CD14-positive monocyte (primary cell): ENCODE measurements at regions not wholly inside any gene's neighbourhood (a gene's known extent, or its start where the extent isn't known, plus 50 kb on each side); places are given as distances from the start of the nearest gene placed in this dataset.

Experiments
- DNase-seq, 3 donors: peaks; one replicate each; pipeline ENCODE4 v3.0.0-alpha.2; 2011 to 2022
- H2AFZ ChIP-seq: 2 replicates; pipeline ENCODE4 v1.6.0; 2012; ENCODE audit warnings: mild to moderate bottlenecking, low read depth, low read length, inconsistent platforms; ENCODE audit not compliant: insufficient read depth, poor library complexity, severe bottlenecking
- H3K27ac ChIP-seq, 2 donors: 1 replicate in 1 of 2; 2 replicates in 1 of 2; pipeline ENCODE4 v1.5.1; 2012 to 2013; ENCODE audit warnings: low read length in 2 of 2, control low read depth in 1 of 2, inconsistent platforms in 1 of 2, low read depth in 1 of 2, mild to moderate bottlenecking in 1 of 2
- H3K27me3 ChIP-seq, 2 donors: one replicate each; pipeline versions ENCODE4 v1.6.0 to v1.6.1; 2011 to 2013; ENCODE audit warnings: low read length in 2 of 2; ENCODE audit not compliant: control insufficient read depth in 2 of 2, insufficient read depth in 2 of 2
- H3K36me3 ChIP-seq, 2 donors: replicated peaks in 1 of 2; 1 replicate in 1 of 2; 2 replicates in 1 of 2; pipeline versions ENCODE4 v1.5.1 to v1.6.1; 2012 to 2013; ENCODE audit warnings: low read length in 2 of 2, control low read depth in 1 of 2, inconsistent platforms in 1 of 2, mild to moderate bottlenecking in 1 of 2; ENCODE audit not compliant: insufficient read depth in 2 of 2, control insufficient read depth in 1 of 2
- H3K4me1 ChIP-seq, 2 donors: 1 replicate in 1 of 2; 2 replicates in 1 of 2; pipeline versions ENCODE4 v1.5.1 to v1.6.1; 2012 to 2013; ENCODE audit warnings: low read length in 2 of 2, control low read depth in 1 of 2, inconsistent platforms in 1 of 2, mild to moderate bottlenecking in 1 of 2, moderate library complexity in 1 of 2; ENCODE audit not compliant: insufficient read depth in 2 of 2, control insufficient read depth in 1 of 2
- H3K4me2 ChIP-seq: replicated peaks from 2 replicates; pipeline ENCODE3; 2012; ENCODE audit warnings: low read length, moderate library complexity, mild to moderate bottlenecking; ENCODE audit not compliant: poor library complexity, severe bottlenecking; ENCODE audit errors: extremely low read depth
- H3K4me3 ChIP-seq, 3 experiments: fragments of 200-600 bp in 1 of 3; sonication (generic) in 1 of 3; replicated peaks in 1 of 3; 1 replicate in 2 of 3; 2 replicates in 1 of 3; pipeline ENCODE4 v1.5.1; 2011 to 2013; ENCODE audit warnings: low read length in 3 of 3, mild to moderate bottlenecking in 3 of 3, control low read depth in 2 of 3, low read depth in 2 of 3, inconsistent platforms in 1 of 3, moderate library complexity in 1 of 3
- H3K79me2 ChIP-seq: 2 replicates; pipeline ENCODE4 v1.6.0; 2012; ENCODE audit warnings: mild to moderate bottlenecking, control low read depth, inconsistent platforms, low read length, moderate library complexity; ENCODE audit not compliant: insufficient read depth
- H3K9ac ChIP-seq: 2 replicates; pipeline ENCODE4 v1.6.0; 2017; ENCODE audit warnings: low read length, mild to moderate bottlenecking; ENCODE audit not compliant: insufficient read depth, poor library complexity, severe bottlenecking
- H3K9me3 ChIP-seq, 2 donors: replicated peaks in 1 of 2; 1 replicate in 1 of 2; 2 replicates in 1 of 2; pipeline versions ENCODE4 v1.5.1 to v1.6.1; 2012 to 2013; ENCODE audit warnings: low read length in 2 of 2, control low read depth in 1 of 2; ENCODE audit not compliant: control insufficient read depth in 1 of 2, insufficient read depth in 1 of 2
- H4K20me1 ChIP-seq: 2 replicates; pipeline ENCODE4 v1.6.0; 2012; ENCODE audit warnings: mild to moderate bottlenecking, low read length, control low read depth, moderate library complexity; ENCODE audit not compliant: insufficient read depth
- H3K27ac Mint-ChIP-seq, 7 donors: one replicate each; pipeline ENCODE4 v1.8.0; 2020; ENCODE audit warnings: mild to moderate bottlenecking in 7 of 7, mixed read lengths in 7 of 7, moderate library complexity in 6 of 7, inconsistent platforms in 2 of 7
- H3K27me3 Mint-ChIP-seq, 3 donors: one replicate each; pipeline ENCODE4 v1.8.0; 2021 to 2022; ENCODE audit warnings: low read depth in 3 of 3, mild to moderate bottlenecking in 3 of 3, mixed read lengths in 3 of 3, moderate library complexity in 3 of 3, inconsistent platforms in 1 of 3
- H3K36me3 Mint-ChIP-seq, 2 donors: one replicate each; pipeline ENCODE4 v1.8.0; 2020; ENCODE audit warnings: mixed read lengths in 2 of 2, inconsistent platforms in 1 of 2, mild to moderate bottlenecking in 1 of 2
- H3K4me1 Mint-ChIP-seq: one replicate; pipeline ENCODE4 v1.8.0; 2020; ENCODE audit warnings: mild to moderate bottlenecking, mixed read lengths
- H3K4me3 Mint-ChIP-seq, 2 donors: one replicate each; pipeline ENCODE4 v1.8.0; 2020; ENCODE audit warnings: mild to moderate bottlenecking in 2 of 2, mixed read lengths in 2 of 2, moderate library complexity in 1 of 2
- H3K9me3 Mint-ChIP-seq, 7 donors: one replicate each; pipeline ENCODE4 v1.8.0; 2020 to 2022; ENCODE audit warnings: mixed read lengths in 7 of 7, mild to moderate bottlenecking in 6 of 7, moderate library complexity in 6 of 7, inconsistent platforms in 2 of 7
- WGBS: methylation state at CpG from one replicate; pipeline ENCODE4 v1.1.5; 2013; ENCODE audit warnings: missing lambda C conversion rate; ENCODE audit not compliant: insufficient coverage; 5-methylcytosine and 5-hydroxymethylcytosine counted together
- intact Hi-C, 2 donors: fragments of 100-400 bp; cut with micrococcal nuclease; formaldehyde crosslinking; loops; one replicate each; pipeline versions ENCODE4 v1.15.0 to v1.15.1; 2023
- TF ChIP-seq, protein P1 (sequence below): fragments of 200-600 bp; IDR thresholded peaks from one replicate; pipeline ENCODE4 v1.8.0; 2022; ENCODE audit warnings: antibody characterized with exemption, mild to moderate bottlenecking

GRCh38 chr14:65279510-65279909 is 133.0 kb upstream of the FUT8 start:
- Mint-ChIP-seq H3K4me3 (no peak overlapping the region), H3K27ac (no peak overlapping the region), H3K9me3 (peaks cover 6 to 17% (median 12%) of the 10 kb centered on the region in 7 donors), H3K27me3 (no peaks in the 10 kb centered on the region), H3K36me3 (no peaks in the 10 kb centered on the region), H3K4me1 (peaks cover 14% of the 10 kb centered on the region)
- H3K4me1 ChIP-seq = peaks cover 9 to 12% of the 10 kb centered on the region in 2 donors
- intact Hi-C loops = no loop called here
- no peak overlapping the region for H3K4me2 ChIP-seq
- no peak overlapping the region for H2AFZ ChIP-seq
- no peak overlapping the region for H3K4me3 ChIP-seq
- TF ChIP-seq, protein P1, sequence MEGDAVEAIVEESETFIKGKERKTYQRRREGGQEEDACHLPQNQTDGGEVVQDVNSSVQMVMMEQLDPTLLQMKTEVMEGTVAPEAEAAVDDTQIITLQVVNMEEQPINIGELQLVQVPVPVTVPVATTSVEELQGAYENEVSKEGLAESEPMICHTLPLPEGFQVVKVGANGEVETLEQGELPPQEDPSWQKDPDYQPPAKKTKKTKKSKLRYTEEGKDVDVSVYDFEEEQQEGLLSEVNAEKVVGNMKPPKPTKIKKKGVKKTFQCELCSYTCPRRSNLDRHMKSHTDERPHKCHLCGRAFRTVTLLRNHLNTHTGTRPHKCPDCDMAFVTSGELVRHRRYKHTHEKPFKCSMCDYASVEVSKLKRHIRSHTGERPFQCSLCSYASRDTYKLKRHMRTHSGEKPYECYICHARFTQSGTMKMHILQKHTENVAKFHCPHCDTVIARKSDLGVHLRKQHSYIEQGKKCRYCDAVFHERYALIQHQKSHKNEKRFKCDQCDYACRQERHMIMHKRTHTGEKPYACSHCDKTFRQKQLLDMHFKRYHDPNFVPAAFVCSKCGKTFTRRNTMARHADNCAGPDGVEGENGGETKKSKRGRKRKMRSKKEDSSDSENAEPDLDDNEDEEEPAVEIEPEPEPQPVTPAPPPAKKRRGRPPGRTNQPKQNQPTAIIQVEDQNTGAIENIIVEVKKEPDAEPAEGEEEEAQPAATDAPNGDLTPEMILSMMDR = no peak
- no peaks in the 10 kb centered on the region for H4K20me1 ChIP-seq
- WGBS = 98% methylated on average over 19 of the region's 22 CpGs
- no peaks in the 10 kb centered on the region for H3K27me3 ChIP-seq
- no peaks in the 10 kb centered on the region for H3K79me2 ChIP-seq
- no peak for DNase-seq
- no peak overlapping the region for H3K27ac ChIP-seq
- no peaks in the 10 kb centered on the region for H3K36me3 ChIP-seq
- H3K9ac ChIP-seq = no peak overlapping the region
- H3K9me3 ChIP-seq = peaks cover 0 to 14% of the 10 kb centered on the region in 2 donors

DNA sequence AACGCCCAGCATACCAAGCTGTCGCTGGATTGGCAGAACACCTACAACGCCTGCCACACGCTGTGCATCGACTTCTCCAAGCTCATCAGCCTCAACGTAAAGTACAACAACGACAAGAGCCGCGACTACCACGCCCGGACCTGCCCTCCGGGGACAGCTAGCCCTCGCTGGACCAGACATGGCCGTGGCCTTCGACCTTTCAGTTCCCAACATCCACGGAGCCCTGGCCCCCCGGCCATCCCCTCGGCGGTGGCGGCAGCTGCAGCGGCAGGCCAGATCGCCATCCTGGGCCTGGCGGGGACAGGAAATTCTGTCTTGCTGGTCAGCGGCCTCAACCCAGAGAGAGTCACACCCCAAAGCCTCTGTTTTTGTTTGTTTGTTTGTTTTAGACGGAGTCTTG is 132.6 kb upstream of the FUT8 start:
- H3K4me3 Mint-ChIP-seq = no peak overlapping the region

More for the DNA sequence above, 132.6 kb upstream of the FUT8 start:
- H3K4me3 ChIP-seq = no peak overlapping the region
- H3K9ac ChIP-seq = no peak overlapping the region
- H3K9me3 ChIP-seq = peaks cover 0 to 14% of the 10 kb centered on the region in 2 donors
- Mint-ChIP-seq H3K36me3 (no peaks in the 10 kb centered on the region), H3K27me3 (no peaks in the 10 kb centered on the region), H3K27ac (no peak overlapping the region), H3K9me3 (peaks cover 6 to 17% (median 12%) of the 10 kb centered on the region in 7 donors), H3K4me1 (peaks cover 14% of the 10 kb centered on the region)
- H3K27me3 ChIP-seq = no peaks in the 10 kb centered on the region
- H3K79me2 ChIP-seq = no peaks in the 10 kb centered on the region
- H3K4me2 ChIP-seq = no peak overlapping the region
- no peaks in the 10 kb centered on the region for H4K20me1 ChIP-seq
- H3K4me1 ChIP-seq = peaks cover 9 to 12% of the 10 kb centered on the region in 2 donors
- H3K36me3 ChIP-seq = no peaks in the 10 kb centered on the region
- H3K27ac ChIP-seq = no peak overlapping the region
- intact Hi-C loops = no loop called here
- TF ChIP-seq, protein P1 = no peak
- WGBS = 98% methylated on average over 24 of the region's 25 CpGs
- H2AFZ ChIP-seq = no peak overlapping the region
- DNase-seq = no peak
